Suprapubic skin (tissue), 4 donors: ENCODE measurements at regions not wholly inside any gene's neighbourhood (a gene's known extent, or its start where the extent isn't known, plus 50 kb on each side); places are given as distances from the start of the nearest gene placed in this dataset.
A peak's percentile ranks its signal among the peaks of the same experiment; 100 is the strongest.

Source experiments
- DNase-seq, 2 donors: peaks; one replicate each; pipeline ENCODE4 v3.0.0-alpha.2; 2019; ENCODE audit warnings: low spot score in 2 of 2
- H3K27ac ChIP-seq: fragments of 200-600 bp; sonication (generic); one replicate; pipeline ENCODE4 v1.5.1; 2019
- H3K27me3 ChIP-seq: fragments of 200-600 bp; sonication (generic); one replicate; pipeline ENCODE4 v1.5.1; 2019
- H3K36me3 ChIP-seq: fragments of 200-600 bp; sonication (generic); one replicate; pipeline ENCODE4 v1.5.1; 2019
- H3K4me1 ChIP-seq: fragments of 200-600 bp; sonication (generic); one replicate; pipeline ENCODE4 v1.5.1; 2019
- H3K4me3 ChIP-seq: fragments of 200-600 bp; sonication (generic); one replicate; pipeline ENCODE4 v1.5.1; 2019; ENCODE audit warnings: mild to moderate bottlenecking
- H3K9me3 ChIP-seq: fragments of 200-600 bp; sonication (generic); one replicate; pipeline ENCODE4 v1.5.1; 2019
- CTCF ChIP-seq, 2 donors: fragments of 200-600 bp in 1 of 2; fragments of 450-650 bp in 1 of 2; sonication (generic) in 1 of 2; IDR thresholded peaks; one replicate each; pipeline ENCODE4 v1.5.1; 2016 to 2019; ENCODE audit warnings: antibody characterized with exemption in 2 of 2, mild to moderate bottlenecking in 1 of 2, moderate library complexity in 1 of 2
- EP300 ChIP-seq: sonication (generic); formaldehyde crosslinking; IDR thresholded peaks from one replicate; pipeline ENCODE4 v1.6.1; 2017; ENCODE audit warnings: antibody characterized with exemption
- POLR2A ChIP-seq, 2 donors: fragments of 450-650 bp; IDR thresholded peaks; one replicate each; pipeline ENCODE4 v1.6.1; 2017; ENCODE audit warnings: antibody characterized with exemption in 2 of 2, mild to moderate bottlenecking in 2 of 2, moderate library complexity in 2 of 2
- POLR2AphosphoS5 ChIP-seq, 3 donors: sonication (generic); formaldehyde crosslinking; IDR thresholded peaks; one replicate each; pipeline ENCODE4 v1.6.1; 2017; ENCODE audit warnings: antibody characterized with exemption in 3 of 3
- WGBS: methylation state at CpG from one replicate; pipeline ENCODE4 v1.1.5; 2018; 5-methylcytosine and 5-hydroxymethylcytosine counted together

- Histone ChIP-seq H3K36me3 (no peaks in the 10 kb centered on the region), H3K27me3 (no peaks in the 10 kb centered on the region), H3K4me1 (peaks cover 26% of the 10 kb centered on the region), H3K4me3 (no peak overlapping the region), H3K27ac (no peak overlapping the region), H3K9me3 (no peaks in the 10 kb centered on the region)
- peak in 1 of 2 donors; percentile 51 for DNase-seq
- WGBS, result 77% methylated on average over 19 of the region's 21 CpGs
- TF ChIP-seq EP300 (no peak), CTCF (IDR thresholded peaks at IDR 0.05) (no peak), POLR2A (IDR thresholded peaks at IDR 0.05) (no peak), POLR2AphosphoS5 (IDR thresholded peaks at IDR 0.05) (no peak)
Observed at GRCh38 chr9:129398961-129399633, 221.0 kb upstream of the IER5L start.

GRCh38 chr9:129398101-129398960, 220.3 kb upstream of the IER5L start:
- H3K9me3 ChIP-seq, result no peaks in the 10 kb centered on the region
- WGBS, result 84% methylated on average over 19 of the region's 20 CpGs
- no peak overlapping the region for H3K27ac ChIP-seq
- H3K4me1 ChIP-seq, result peaks cover 19% of the 10 kb centered on the region
- peak in 1 of 2 donors; percentile 49 for DNase-seq
- no peak for TF ChIP-seq POLR2A (IDR thresholded peaks at IDR 0.05)
- TF ChIP-seq EP300, result no peak
- no peak for TF ChIP-seq CTCF (IDR thresholded peaks at IDR 0.05)
- no peak for TF ChIP-seq POLR2AphosphoS5 (IDR thresholded peaks at IDR 0.05)
- H3K27me3 ChIP-seq, result no peaks in the 10 kb centered on the region
- no peaks in the 10 kb centered on the region for H3K36me3 ChIP-seq
- H3K4me3 ChIP-seq, result no peak overlapping the region

- Histone ChIP-seq H3K9me3 (no peaks in the 10 kb centered on the region), H3K4me3 (no peak overlapping the region), H3K27ac (no peak overlapping the region), H3K4me1 (peaks cover 10% of the 10 kb centered on the region), H3K36me3 (no peaks in the 10 kb centered on the region), H3K27me3 (no peaks in the 10 kb centered on the region)
- TF ChIP-seq EP300 (no peak), POLR2A (IDR thresholded peaks at IDR 0.05) (no peak), CTCF (IDR thresholded peaks at IDR 0.05) (no peak), POLR2AphosphoS5 (IDR thresholded peaks at IDR 0.05) (no peak)
- 90% methylated on average over 6 of the region's 6 CpGs for WGBS
- DNase-seq, result no peak
Observed at GRCh38 chr9:129397335-129397734, 219.3 kb upstream of the IER5L start.

- no peak for DNase-seq
- no peak for TF ChIP-seq POLR2AphosphoS5 (IDR thresholded peaks at IDR 0.05)
- Histone ChIP-seq H3K4me1 (peaks cover 3% of the 10 kb centered on the region), H3K27me3 (no peaks in the 10 kb centered on the region), H3K36me3 (no peaks in the 10 kb centered on the region), H3K4me3 (no peak overlapping the region), H3K9me3 (no peaks in the 10 kb centered on the region), H3K27ac (no peak overlapping the region)
- WGBS, result 79% methylated on average over 1 of the region's 1 CpG
Observed at GRCh38 chr9:129396365-129396708, 218.3 kb upstream of the IER5L start.

GRCh38 chr9:129395633-129396364, 217.7 kb upstream of the IER5L start:
- peak in 1 of 2 donors; percentile 5 for DNase-seq
- Histone ChIP-seq H3K4me3 (no peak overlapping the region), H3K27me3 (no peaks in the 10 kb centered on the region), H3K4me1 (peaks cover 3% of the 10 kb centered on the region), H3K36me3 (no peaks in the 10 kb centered on the region), H3K27ac (no peak overlapping the region), H3K9me3 (no peaks in the 10 kb centered on the region)
- 73% methylated on average over 3 of the region's 3 CpGs for WGBS
- TF ChIP-seq POLR2AphosphoS5 (IDR thresholded peaks at IDR 0.05) (no peak), CTCF (IDR thresholded peaks at IDR 0.05) (no peak), POLR2A (IDR thresholded peaks at IDR 0.05) (no peak), EP300 (no peak)
